Suprapubic skin (tissue), 3 donors: ENCODE measurements at regions not wholly inside any gene's neighbourhood (a gene's known extent, or its start where the extent isn't known, plus 50 kb on each side); places are given as distances from the start of the nearest gene placed in this dataset.
"Not testable (repeated sequence)": the region's sequence is repeated elsewhere in the genome, so short reads cannot be mapped to it uniquely, and the experiment has no call there.

ENCODE experiments used
- POLR2AphosphoS5 ChIP-seq, 3 donors: sonication (generic); formaldehyde crosslinking; IDR thresholded peaks; one replicate each; pipeline ENCODE4 v1.6.1; 2017; ENCODE audit warnings: antibody characterized with exemption in 3 of 3
- TF ChIP-seq, protein P1 (sequence below), 2 donors: fragments of 200-600 bp in 1 of 2; fragments of 450-650 bp in 1 of 2; sonication (generic) in 1 of 2; IDR thresholded peaks; one replicate each; pipeline ENCODE4 v1.5.1; 2016 to 2019; ENCODE audit warnings: antibody characterized with exemption in 2 of 2, mild to moderate bottlenecking in 1 of 2, moderate library complexity in 1 of 2

DNA sequence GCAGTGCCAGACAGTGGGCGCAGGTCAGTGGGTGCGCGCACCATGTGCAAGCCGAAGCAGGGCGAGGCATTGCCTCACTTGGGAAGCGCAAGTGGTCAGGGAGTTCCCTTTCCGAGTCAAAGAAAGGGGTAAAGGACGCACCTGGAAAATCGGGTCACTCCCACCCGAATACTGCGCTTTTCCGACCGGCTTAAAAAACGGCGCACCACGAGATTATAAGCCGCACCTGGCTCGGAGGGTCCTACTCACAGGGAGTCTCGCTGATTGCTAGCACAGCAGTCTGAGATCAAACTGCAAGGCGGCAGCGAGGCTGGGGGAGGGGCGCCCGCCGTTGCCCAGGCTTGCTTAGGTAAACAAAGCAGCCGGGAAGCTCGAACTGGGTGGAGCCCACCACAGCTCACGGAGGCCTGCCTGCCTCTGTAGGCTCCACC is 77.9 kb downstream of the NR4A2 start:
- TF ChIP-seq, protein P1, sequence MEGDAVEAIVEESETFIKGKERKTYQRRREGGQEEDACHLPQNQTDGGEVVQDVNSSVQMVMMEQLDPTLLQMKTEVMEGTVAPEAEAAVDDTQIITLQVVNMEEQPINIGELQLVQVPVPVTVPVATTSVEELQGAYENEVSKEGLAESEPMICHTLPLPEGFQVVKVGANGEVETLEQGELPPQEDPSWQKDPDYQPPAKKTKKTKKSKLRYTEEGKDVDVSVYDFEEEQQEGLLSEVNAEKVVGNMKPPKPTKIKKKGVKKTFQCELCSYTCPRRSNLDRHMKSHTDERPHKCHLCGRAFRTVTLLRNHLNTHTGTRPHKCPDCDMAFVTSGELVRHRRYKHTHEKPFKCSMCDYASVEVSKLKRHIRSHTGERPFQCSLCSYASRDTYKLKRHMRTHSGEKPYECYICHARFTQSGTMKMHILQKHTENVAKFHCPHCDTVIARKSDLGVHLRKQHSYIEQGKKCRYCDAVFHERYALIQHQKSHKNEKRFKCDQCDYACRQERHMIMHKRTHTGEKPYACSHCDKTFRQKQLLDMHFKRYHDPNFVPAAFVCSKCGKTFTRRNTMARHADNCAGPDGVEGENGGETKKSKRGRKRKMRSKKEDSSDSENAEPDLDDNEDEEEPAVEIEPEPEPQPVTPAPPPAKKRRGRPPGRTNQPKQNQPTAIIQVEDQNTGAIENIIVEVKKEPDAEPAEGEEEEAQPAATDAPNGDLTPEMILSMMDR (IDR thresholded peaks at IDR 0.05), result not testable (repeated sequence)
- not testable (repeated sequence) for TF ChIP-seq POLR2AphosphoS5 (IDR thresholded peaks at IDR 0.05)
